GM23338 (cell line): ENCODE measurements at regions not wholly inside any gene's neighbourhood (a gene's known extent, or its start where the extent isn't known, plus 50 kb on each side); places are given as distances from the start of the nearest gene placed in this dataset.

ENCODE experiments used
- CREB1 ChIP-seq: fragments of 250-450 bp; sonication (Bioruptor Pico); IDR thresholded peaks from 2 replicates; pipeline ENCODE4 v1.5.0; 2020; ENCODE audit warnings: low read depth, mild to moderate bottlenecking, moderate library complexity
- EZH2 ChIP-seq: fragments of 200-600 bp; sonication (generic); IDR thresholded peaks from one replicate; pipeline ENCODE4 v1.8.0; 2017; ENCODE audit warnings: antibody characterized with exemption, mild to moderate bottlenecking, low read depth; ENCODE audit not compliant: unreplicated experiment
- EZH2phosphoT487 ChIP-seq: fragments of 200-600 bp; sonication (generic); IDR thresholded peaks from one replicate; pipeline ENCODE4 v1.8.1; 2018; ENCODE audit warnings: antibody characterized with exemption; ENCODE audit not compliant: unreplicated experiment
- POLR2AphosphoS5 ChIP-seq: IDR thresholded peaks from 2 replicates; pipeline ENCODE4 v1.6.1; 2016; ENCODE audit warnings: antibody characterized with exemption, low read depth
- STAT1 ChIP-seq: IDR thresholded peaks from one replicate; pipeline ENCODE4 v1.6.1; 2016; ENCODE audit warnings: antibody characterized with exemption; ENCODE audit not compliant: unreplicated experiment
- ZNF114 ChIP-seq: fragments of 250-450 bp; sonication (Bioruptor Pico); IDR thresholded peaks from 2 replicates; pipeline ENCODE4 v1.5.0; 2020; ENCODE audit warnings: mild to moderate bottlenecking, moderate library complexity
- TF ChIP-seq, protein P1 (sequence below), 2 experiments: fragments of 200-600 bp in 1 of 2; sonication (generic) in 1 of 2; conservative IDR thresholded peaks; 2 replicates each; pipeline versions ENCODE4 v1.5.1 to v1.6.1; 2016 to 2017; ENCODE audit warnings: antibody characterized with exemption in 2 of 2, low read depth in 2 of 2, mild to moderate bottlenecking in 2 of 2, moderate library complexity in 1 of 2
- TF ChIP-seq, protein P2 (sequence below): IDR thresholded peaks from one replicate; pipeline ENCODE4 v1.6.1; 2018; ENCODE audit warnings: antibody characterized with exemption; ENCODE audit not compliant: unreplicated experiment

DNA sequence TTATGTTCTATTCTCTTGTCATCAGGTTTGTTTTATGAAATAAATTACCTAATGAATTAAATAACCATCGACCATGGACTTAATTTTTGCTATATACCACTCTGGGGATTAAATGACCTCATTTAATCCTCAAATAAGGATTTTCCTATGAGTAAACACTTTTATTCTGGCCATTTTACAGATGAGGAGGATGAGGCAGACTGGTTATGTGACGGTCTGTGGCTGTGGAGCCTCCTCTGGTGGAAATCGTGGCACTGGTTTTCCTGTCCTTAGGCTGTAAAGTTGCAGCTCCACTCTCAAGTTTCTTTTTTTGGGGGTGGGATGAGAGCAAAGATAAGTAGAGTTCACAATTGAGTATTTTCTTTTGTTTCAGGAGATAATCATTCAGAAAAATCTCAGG lies 105.2 kb downstream of the XCL2 start:
- no peak for TF ChIP-seq STAT1
- TF ChIP-seq EZH2, result no peak
- no peak for TF ChIP-seq POLR2AphosphoS5
- TF ChIP-seq, protein P1, sequence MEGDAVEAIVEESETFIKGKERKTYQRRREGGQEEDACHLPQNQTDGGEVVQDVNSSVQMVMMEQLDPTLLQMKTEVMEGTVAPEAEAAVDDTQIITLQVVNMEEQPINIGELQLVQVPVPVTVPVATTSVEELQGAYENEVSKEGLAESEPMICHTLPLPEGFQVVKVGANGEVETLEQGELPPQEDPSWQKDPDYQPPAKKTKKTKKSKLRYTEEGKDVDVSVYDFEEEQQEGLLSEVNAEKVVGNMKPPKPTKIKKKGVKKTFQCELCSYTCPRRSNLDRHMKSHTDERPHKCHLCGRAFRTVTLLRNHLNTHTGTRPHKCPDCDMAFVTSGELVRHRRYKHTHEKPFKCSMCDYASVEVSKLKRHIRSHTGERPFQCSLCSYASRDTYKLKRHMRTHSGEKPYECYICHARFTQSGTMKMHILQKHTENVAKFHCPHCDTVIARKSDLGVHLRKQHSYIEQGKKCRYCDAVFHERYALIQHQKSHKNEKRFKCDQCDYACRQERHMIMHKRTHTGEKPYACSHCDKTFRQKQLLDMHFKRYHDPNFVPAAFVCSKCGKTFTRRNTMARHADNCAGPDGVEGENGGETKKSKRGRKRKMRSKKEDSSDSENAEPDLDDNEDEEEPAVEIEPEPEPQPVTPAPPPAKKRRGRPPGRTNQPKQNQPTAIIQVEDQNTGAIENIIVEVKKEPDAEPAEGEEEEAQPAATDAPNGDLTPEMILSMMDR (conservative IDR thresholded peaks at IDR 0.05; ENCODE audit: low read depth in 2 of 2), result no peak
- TF ChIP-seq ZNF114 (CRISPR knock-in tag), result no peak
- TF ChIP-seq, protein P2, sequence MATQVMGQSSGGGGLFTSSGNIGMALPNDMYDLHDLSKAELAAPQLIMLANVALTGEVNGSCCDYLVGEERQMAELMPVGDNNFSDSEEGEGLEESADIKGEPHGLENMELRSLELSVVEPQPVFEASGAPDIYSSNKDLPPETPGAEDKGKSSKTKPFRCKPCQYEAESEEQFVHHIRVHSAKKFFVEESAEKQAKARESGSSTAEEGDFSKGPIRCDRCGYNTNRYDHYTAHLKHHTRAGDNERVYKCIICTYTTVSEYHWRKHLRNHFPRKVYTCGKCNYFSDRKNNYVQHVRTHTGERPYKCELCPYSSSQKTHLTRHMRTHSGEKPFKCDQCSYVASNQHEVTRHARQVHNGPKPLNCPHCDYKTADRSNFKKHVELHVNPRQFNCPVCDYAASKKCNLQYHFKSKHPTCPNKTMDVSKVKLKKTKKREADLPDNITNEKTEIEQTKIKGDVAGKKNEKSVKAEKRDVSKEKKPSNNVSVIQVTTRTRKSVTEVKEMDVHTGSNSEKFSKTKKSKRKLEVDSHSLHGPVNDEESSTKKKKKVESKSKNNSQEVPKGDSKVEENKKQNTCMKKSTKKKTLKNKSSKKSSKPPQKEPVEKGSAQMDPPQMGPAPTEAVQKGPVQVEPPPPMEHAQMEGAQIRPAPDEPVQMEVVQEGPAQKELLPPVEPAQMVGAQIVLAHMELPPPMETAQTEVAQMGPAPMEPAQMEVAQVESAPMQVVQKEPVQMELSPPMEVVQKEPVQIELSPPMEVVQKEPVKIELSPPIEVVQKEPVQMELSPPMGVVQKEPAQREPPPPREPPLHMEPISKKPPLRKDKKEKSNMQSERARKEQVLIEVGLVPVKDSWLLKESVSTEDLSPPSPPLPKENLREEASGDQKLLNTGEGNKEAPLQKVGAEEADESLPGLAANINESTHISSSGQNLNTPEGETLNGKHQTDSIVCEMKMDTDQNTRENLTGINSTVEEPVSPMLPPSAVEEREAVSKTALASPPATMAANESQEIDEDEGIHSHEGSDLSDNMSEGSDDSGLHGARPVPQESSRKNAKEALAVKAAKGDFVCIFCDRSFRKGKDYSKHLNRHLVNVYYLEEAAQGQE, result no peak
- TF ChIP-seq CREB1 (CRISPR knock-in tag), result no peak
- TF ChIP-seq EZH2phosphoT487, result no peak
